Chondrocyte (in vitro differentiated cells): ENCODE measurements at regions not wholly inside any gene's neighbourhood (a gene's known extent, or its start where the extent isn't known, plus 50 kb on each side); places are given as distances from the start of the nearest gene placed in this dataset.
"Not testable (repeated sequence)": the region's sequence is repeated elsewhere in the genome, so short reads cannot be mapped to it uniquely, and the experiment has no call there.

Experiments used
- DNase-seq: peaks from one replicate; pipeline ENCODE4 v3.0.0; 2021; ENCODE audit warnings: mixed read lengths, low spot score
- H3K27ac Mint-ChIP-seq: one replicate; pipeline ENCODE4 v1.8.0; 2021; ENCODE audit warnings: mild to moderate bottlenecking, moderate library complexity, mixed read lengths; ENCODE audit not compliant: unreplicated experiment
- H3K27me3 Mint-ChIP-seq: 2 replicates; pipeline ENCODE4 v1.8.0; 2021; ENCODE audit warnings: low read depth, mixed read lengths
- H3K36me3 Mint-ChIP-seq: 2 replicates; pipeline ENCODE4 v1.8.0; 2021; ENCODE audit warnings: low read depth, mixed read lengths
- H3K4me1 Mint-ChIP-seq: 2 replicates; pipeline ENCODE4 v1.8.0; 2021; ENCODE audit warnings: low read depth, mild to moderate bottlenecking, mixed read lengths
- H3K4me3 Mint-ChIP-seq: one replicate; pipeline ENCODE4 v1.8.0; 2021; ENCODE audit warnings: mild to moderate bottlenecking, moderate library complexity, mixed read lengths; ENCODE audit not compliant: unreplicated experiment
- H3K9me3 Mint-ChIP-seq: 2 replicates; pipeline ENCODE4 v1.8.0; 2021; ENCODE audit warnings: low read depth, mixed read lengths
- CTCF ChIP-seq: fragments of 200-600 bp; sonication (generic); IDR thresholded peaks from 2 replicates; pipeline ENCODE4 v1.5.0; 2021; ENCODE audit warnings: antibody characterized with exemption, mild to moderate bottlenecking, moderate library complexity

GRCh38 chr15:79501086-79501485 is 69.0 kb downstream of the MINAR1 start:
- no peak overlapping the region for H3K4me3 Mint-ChIP-seq
- no peak for TF ChIP-seq CTCF
- peaks cover 2% of the 10 kb centered on the region for H3K36me3 Mint-ChIP-seq
- no peaks in the 10 kb centered on the region for H3K9me3 Mint-ChIP-seq
- no peak overlapping the region for H3K27ac Mint-ChIP-seq
- H3K27me3 Mint-ChIP-seq: peaks cover 10% of the 10 kb centered on the region
- no peak for DNase-seq
- no peaks in the 10 kb centered on the region for H3K4me1 Mint-ChIP-seq

GRCh38 chr15:79505956-79506355 is 73.8 kb downstream of the MINAR1 start:
- TF ChIP-seq CTCF: no peak
- H3K36me3 Mint-ChIP-seq: peaks cover 2% of the 10 kb centered on the region
- no peak overlapping the region for H3K27ac Mint-ChIP-seq
- H3K4me3 Mint-ChIP-seq: no peak overlapping the region
- H3K4me1 Mint-ChIP-seq: no peaks in the 10 kb centered on the region
- H3K27me3 Mint-ChIP-seq: no peaks in the 10 kb centered on the region
- H3K9me3 Mint-ChIP-seq: no peaks in the 10 kb centered on the region
- DNase-seq: no peak

GRCh38 chr15:79512844-79513243 is 80.7 kb downstream of the MINAR1 start:
- not testable (repeated sequence) for H3K4me3 Mint-ChIP-seq, H3K4me1 Mint-ChIP-seq, H3K36me3 Mint-ChIP-seq, H3K27me3 Mint-ChIP-seq, H3K9me3 Mint-ChIP-seq, DNase-seq, H3K27ac Mint-ChIP-seq

GRCh38 chr15:79513417-79513816 is 81.3 kb downstream of the MINAR1 start:
- H3K4me1 Mint-ChIP-seq: no peaks in the 10 kb centered on the region
- no peak for DNase-seq
- H3K36me3 Mint-ChIP-seq: no peaks in the 10 kb centered on the region
- no peak overlapping the region for H3K27ac Mint-ChIP-seq
- no peaks in the 10 kb centered on the region for H3K9me3 Mint-ChIP-seq
- TF ChIP-seq CTCF: no peak
- H3K27me3 Mint-ChIP-seq: peaks cover 5% of the 10 kb centered on the region
- no peak overlapping the region for H3K4me3 Mint-ChIP-seq

- Mint-ChIP-seq H3K4me3 (no peak overlapping the region), H3K4me1 (no peaks in the 10 kb centered on the region), H3K36me3 (no peaks in the 10 kb centered on the region), H3K9me3 (no peaks in the 10 kb centered on the region), H3K27ac (no peak overlapping the region), H3K27me3 (peaks cover 7% of the 10 kb centered on the region)
- no peak for DNase-seq
- no peak for TF ChIP-seq CTCF
Observed at GRCh38 chr15:79513940-79514339, 81.8 kb downstream of the MINAR1 start.

- DNase-seq: no peak
- no peaks in the 10 kb centered on the region for H3K9me3 Mint-ChIP-seq
- H3K27me3 Mint-ChIP-seq: peaks cover 8% of the 10 kb centered on the region
- no peak overlapping the region for H3K27ac Mint-ChIP-seq
- no peaks in the 10 kb centered on the region for H3K4me1 Mint-ChIP-seq
- H3K4me3 Mint-ChIP-seq: no peak overlapping the region
- TF ChIP-seq CTCF: no peak
- H3K36me3 Mint-ChIP-seq: no peaks in the 10 kb centered on the region
Observed at GRCh38 chr15:79515300-79516027, 83.3 kb downstream of the MINAR1 start.
